Fibroblast of mammary gland (primary cell): ENCODE measurements at regions not wholly inside any gene's neighbourhood (a gene's known extent, or its start where the extent isn't known, plus 50 kb on each side); places are given as distances from the start of the nearest gene placed in this dataset.

Experiments
- DNase-seq: peaks from one replicate; pipeline ENCODE4 v3.0.0-alpha.2; 2010; ENCODE audit warnings: low read depth
- H3K4me3 ChIP-seq: 2 replicates; pipeline ENCODE4 v1.5.1; 2011; ENCODE audit warnings: low read depth, mild to moderate bottlenecking, low read length, moderate library complexity; ENCODE audit not compliant: control insufficient read depth
- TF ChIP-seq, protein P1 (sequence below): conservative IDR thresholded peaks from 2 replicates; pipeline ENCODE4 v1.5.1; 2011; ENCODE audit warnings: low read depth, low read length, inconsistent platforms; ENCODE audit not compliant: control insufficient read depth, insufficient read depth

DNA sequence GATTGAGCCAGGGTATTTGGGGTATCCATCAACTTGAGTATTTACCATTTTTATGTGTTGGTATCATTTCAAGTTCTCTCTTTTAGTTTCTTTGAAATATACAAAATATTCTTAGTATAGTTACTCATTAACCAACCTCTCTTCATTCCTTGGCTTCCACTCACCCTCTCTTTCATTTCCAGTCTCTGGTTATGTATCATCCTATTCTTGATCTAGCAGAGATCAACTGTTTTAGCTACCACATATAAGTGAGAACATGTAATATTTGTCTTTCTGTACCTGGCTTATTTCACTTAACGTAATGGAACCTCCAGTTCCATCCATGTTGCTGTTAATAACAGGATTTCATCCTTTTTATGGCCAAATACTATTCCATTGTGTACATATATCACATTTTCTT is 86.9 kb downstream of the DACT1 start:
- TF ChIP-seq, protein P1, sequence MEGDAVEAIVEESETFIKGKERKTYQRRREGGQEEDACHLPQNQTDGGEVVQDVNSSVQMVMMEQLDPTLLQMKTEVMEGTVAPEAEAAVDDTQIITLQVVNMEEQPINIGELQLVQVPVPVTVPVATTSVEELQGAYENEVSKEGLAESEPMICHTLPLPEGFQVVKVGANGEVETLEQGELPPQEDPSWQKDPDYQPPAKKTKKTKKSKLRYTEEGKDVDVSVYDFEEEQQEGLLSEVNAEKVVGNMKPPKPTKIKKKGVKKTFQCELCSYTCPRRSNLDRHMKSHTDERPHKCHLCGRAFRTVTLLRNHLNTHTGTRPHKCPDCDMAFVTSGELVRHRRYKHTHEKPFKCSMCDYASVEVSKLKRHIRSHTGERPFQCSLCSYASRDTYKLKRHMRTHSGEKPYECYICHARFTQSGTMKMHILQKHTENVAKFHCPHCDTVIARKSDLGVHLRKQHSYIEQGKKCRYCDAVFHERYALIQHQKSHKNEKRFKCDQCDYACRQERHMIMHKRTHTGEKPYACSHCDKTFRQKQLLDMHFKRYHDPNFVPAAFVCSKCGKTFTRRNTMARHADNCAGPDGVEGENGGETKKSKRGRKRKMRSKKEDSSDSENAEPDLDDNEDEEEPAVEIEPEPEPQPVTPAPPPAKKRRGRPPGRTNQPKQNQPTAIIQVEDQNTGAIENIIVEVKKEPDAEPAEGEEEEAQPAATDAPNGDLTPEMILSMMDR: no peak
- H3K4me3 ChIP-seq: no peak overlapping the region
- DNase-seq: no peak

DNA sequence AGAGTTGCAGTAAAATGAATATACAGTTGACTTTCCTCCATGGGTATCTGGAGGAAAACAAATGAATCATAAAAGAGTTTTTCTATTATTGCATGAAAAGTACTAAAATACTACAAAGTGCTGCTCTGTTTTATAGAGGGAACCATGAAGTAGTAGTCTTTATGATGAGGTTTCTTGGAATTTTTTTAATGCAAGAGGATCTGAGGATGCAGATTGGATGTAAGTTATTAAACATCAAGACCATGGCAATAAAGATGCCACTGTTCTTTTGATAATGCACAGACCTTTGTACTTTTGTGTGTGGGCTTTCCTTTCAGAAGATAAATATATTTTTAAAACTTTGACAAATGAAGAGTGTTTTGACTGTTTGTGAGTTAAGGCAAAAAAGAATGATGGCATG is 87.5 kb downstream of the DACT1 start:
- no peak overlapping the region for H3K4me3 ChIP-seq
- no peak for DNase-seq
- TF ChIP-seq, protein P1: no peak

DNA sequence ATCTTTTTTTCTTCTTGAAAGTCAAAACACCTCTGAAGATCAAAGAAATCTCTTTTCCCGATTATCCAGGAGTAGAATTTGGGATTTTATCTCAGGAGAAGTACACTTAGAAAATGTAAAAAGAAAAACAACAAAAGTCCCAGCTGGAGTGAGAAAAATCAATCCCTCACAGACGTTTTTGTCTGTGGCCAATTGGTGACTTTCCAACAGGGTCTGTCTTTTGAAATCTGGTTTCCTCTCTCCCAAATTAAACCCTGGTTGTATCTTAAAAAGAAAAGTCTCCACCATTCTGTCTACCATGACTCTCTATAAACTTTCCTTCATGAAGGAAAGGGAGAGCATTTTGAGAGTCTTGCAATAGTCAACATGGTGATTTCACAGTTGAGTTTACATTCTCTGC is 88.1 kb downstream of the DACT1 start:
- TF ChIP-seq, protein P1: no peak
- H3K4me3 ChIP-seq: no peak overlapping the region
- no peak for DNase-seq

DNA sequence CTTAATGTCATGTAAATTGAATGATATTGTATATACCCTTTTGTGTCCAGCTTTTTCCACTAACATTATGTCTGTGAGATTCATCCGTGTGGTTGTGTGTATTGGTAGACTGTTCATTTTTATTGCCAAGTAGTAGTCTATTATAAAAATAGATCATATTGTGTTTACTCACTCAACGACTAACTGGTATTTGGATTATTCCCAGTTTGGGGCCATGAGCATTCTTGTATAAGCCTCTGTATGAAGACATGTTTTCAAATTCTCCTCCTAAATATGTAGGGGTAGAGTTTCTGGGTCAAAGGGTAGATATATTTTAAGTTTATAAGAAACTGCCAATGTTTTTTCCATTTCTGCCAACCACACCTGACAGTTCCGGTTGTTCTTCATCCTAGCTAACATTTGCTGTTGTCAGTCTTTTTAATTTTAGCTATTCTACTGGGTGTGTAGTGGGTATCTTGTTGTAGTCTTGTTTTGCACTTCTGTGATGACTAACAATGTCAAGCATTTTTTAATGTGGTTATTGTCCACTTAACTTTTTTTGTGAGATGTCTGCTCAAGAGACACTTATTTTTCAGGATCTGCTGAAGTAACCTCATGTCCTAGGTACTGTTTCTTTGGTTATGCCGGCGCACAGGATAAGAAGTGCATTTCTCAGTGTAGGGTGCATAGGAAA is 93.2 kb downstream of the DACT1 start:
- H3K4me3 ChIP-seq: no peak overlapping the region
- TF ChIP-seq, protein P1: no peak
- DNase-seq: peak; percentile 60

DNA sequence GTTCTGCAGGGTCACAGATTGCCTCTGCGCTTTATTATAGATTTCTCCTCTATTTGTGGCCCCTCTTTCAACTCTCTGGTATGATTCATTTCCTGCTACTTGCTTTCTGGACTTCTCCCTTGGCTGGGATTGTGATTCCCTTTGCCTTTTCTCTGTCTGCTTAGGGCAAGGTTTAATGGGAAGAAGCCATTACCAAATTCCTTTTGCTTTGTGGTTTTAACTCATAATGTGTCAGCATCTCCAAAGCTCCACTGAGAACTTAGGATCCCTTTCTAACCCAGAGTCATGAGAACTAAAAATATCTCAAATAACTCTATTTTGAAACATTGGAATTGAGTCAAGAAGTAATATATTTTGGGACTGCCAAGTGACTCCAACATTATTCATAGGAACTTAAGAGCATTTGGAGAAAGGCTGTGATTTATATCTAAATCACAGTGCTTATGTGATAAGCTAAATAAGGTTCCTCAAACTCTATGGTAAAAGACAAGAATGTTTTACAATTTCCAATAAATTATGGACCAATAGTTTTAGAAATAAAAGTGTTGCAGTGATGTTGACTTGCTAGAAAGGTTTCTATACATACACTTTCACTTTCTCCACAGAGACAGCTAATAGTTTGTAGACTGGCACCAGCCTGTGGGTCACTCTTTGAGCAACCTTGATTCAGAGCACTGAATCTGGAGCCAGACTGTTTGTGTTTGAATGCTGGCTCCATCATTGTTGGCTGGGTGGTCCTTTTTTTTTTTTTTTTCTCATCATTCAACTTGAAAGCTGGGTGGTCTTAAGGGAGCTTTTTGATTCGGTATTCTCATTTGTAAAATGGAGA is 93.9 kb downstream of the DACT1 start:
- no peak overlapping the region for H3K4me3 ChIP-seq
- peak; percentile 100 for DNase-seq
- TF ChIP-seq, protein P1: no peak

DNA sequence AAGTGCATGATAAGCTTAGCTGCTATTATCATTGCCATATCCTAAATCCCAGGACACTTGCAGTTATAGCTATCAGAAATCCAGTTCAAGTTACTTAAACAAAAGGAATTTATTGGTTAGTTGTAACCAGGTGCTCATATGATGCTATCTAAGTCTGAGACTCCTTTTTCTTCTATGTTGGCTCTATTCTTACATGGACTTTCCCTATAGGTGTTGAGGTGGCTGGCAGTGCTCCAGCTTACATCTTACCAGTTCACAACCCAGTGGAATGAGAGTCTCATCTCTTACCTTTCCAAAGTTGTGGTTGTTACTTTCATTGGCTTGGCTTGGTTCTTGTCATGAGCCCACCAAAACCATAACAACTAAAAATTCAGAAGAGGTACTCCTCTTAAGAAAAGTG is 94.6 kb downstream of the DACT1 start:
- no peak overlapping the region for H3K4me3 ChIP-seq
- no peak for DNase-seq
- TF ChIP-seq, protein P1: no peak
